KMS-11 (cell line): ENCODE measurements at regions not wholly inside any gene's neighbourhood (a gene's known extent, or its start where the extent isn't known, plus 50 kb on each side); places are given as distances from the start of the nearest gene placed in this dataset.

Experiments used
- H2AFZ ChIP-seq: fragments of 200-600 bp; sonication (generic); 2 replicates; pipeline ENCODE4 v1.6.1; 2016; ENCODE audit warnings: antibody characterized with exemption, mixed run types, low read depth
- H3K27ac ChIP-seq: fragments of 200-600 bp; sonication (generic); 2 replicates; pipeline ENCODE4 v1.6.1; 2016; ENCODE audit warnings: mild to moderate bottlenecking, mixed run types
- H3K27me3 ChIP-seq: fragments of 200-600 bp; sonication (generic); 2 replicates; pipeline ENCODE4 v1.6.1; 2017; ENCODE audit warnings: mild to moderate bottlenecking, low read depth, mixed run types, moderate library complexity; ENCODE audit not compliant: insufficient read depth
- H3K36me3 ChIP-seq: fragments of 200-600 bp; sonication (generic); 2 replicates; pipeline ENCODE4 v1.6.1; 2017; ENCODE audit warnings: mild to moderate bottlenecking, mixed run types; ENCODE audit not compliant: insufficient read depth
- H3K4me1 ChIP-seq: fragments of 200-600 bp; sonication (generic); 2 replicates; pipeline ENCODE4 v1.6.1; 2016; ENCODE audit warnings: mild to moderate bottlenecking, low read depth, mixed run types; ENCODE audit not compliant: poor library complexity, severe bottlenecking
- H3K4me2 ChIP-seq: fragments of 200-600 bp; sonication (generic); 2 replicates; pipeline ENCODE4 v1.7.0; 2016; ENCODE audit warnings: mild to moderate bottlenecking, mixed run types
- H3K4me3 ChIP-seq: fragments of 200-600 bp; sonication (generic); IDR thresholded peaks from 2 replicates; pipeline ENCODE4 v1.6.1; 2017; ENCODE audit warnings: low read depth, low read length, mixed read lengths; ENCODE audit not compliant: insufficient read depth
- H3K79me2 ChIP-seq: fragments of 200-600 bp; sonication (generic); 2 replicates; pipeline ENCODE4 v1.6.1; 2016; ENCODE audit warnings: low read depth, mixed run types; ENCODE audit not compliant: insufficient read depth
- H3K9ac ChIP-seq: fragments of 200-600 bp; sonication (generic); 2 replicates; pipeline ENCODE4 v1.6.1; 2016; ENCODE audit warnings: mild to moderate bottlenecking, mixed run types
- H4K20me1 ChIP-seq: fragments of 200-600 bp; sonication (generic); 2 replicates; pipeline ENCODE4 v1.6.1; 2016; ENCODE audit warnings: mild to moderate bottlenecking, mixed run types; ENCODE audit not compliant: insufficient read depth
- TF ChIP-seq, protein P1 (sequence below): fragments of 200-600 bp; sonication (generic); conservative IDR thresholded peaks from 2 replicates; pipeline ENCODE4 v1.6.1; 2017; ENCODE audit warnings: low read depth, mild to moderate bottlenecking, antibody characterized with exemption, low read length, moderate library complexity, mixed read lengths

DNA sequence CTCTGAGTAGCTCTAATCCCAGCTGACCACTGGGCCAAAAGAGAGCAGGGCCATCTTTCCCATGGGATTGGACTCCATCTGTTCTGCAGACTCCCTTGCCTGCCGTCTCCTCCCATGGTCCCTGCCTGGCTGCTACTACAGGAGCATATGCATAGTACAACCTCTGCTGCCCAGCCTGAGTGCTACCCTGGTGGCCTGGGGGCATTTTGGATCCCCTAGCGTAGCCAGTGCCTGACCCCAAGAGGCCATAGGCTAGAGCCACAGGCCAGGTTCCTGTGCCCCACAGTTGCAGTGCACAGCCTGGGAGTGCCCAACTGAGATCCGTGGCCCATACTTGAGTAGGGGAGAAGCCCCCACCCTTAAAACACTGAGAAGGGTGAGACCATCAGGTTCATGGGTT lies 280.3 kb downstream of the CCDC85A start:
- H3K27ac ChIP-seq = no peak overlapping the region
- H3K36me3 ChIP-seq = no peaks in the 10 kb centered on the region
- no peak overlapping the region for H3K4me2 ChIP-seq
- H3K4me1 ChIP-seq = peaks cover 8% of the 10 kb centered on the region
- no peak overlapping the region for H3K9ac ChIP-seq
- no peak overlapping the region for H3K4me3 ChIP-seq
- H3K27me3 ChIP-seq = no peaks in the 10 kb centered on the region
- no peaks in the 10 kb centered on the region for H3K79me2 ChIP-seq
- no peaks in the 10 kb centered on the region for H4K20me1 ChIP-seq
- H2AFZ ChIP-seq = no peak overlapping the region
- TF ChIP-seq, protein P1, sequence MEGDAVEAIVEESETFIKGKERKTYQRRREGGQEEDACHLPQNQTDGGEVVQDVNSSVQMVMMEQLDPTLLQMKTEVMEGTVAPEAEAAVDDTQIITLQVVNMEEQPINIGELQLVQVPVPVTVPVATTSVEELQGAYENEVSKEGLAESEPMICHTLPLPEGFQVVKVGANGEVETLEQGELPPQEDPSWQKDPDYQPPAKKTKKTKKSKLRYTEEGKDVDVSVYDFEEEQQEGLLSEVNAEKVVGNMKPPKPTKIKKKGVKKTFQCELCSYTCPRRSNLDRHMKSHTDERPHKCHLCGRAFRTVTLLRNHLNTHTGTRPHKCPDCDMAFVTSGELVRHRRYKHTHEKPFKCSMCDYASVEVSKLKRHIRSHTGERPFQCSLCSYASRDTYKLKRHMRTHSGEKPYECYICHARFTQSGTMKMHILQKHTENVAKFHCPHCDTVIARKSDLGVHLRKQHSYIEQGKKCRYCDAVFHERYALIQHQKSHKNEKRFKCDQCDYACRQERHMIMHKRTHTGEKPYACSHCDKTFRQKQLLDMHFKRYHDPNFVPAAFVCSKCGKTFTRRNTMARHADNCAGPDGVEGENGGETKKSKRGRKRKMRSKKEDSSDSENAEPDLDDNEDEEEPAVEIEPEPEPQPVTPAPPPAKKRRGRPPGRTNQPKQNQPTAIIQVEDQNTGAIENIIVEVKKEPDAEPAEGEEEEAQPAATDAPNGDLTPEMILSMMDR = no peak

DNA sequence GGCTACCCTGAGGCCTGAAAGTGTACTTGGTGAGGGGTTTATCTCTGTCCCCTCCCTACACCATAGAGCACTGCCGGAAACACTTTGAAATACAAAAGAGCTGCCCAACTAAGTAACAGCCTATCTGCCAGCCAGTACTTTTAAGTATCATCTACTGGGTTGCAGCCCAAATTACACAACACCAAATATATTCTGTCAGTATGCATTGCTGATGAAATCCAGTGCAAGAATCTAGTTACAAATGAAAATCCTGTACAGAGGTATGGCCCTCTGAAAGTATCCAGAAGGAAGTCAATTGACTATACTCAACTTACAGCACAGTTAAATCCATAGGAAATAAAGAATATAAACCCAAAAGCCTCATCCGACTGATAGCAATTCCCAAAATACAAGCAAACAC lies 280.8 kb downstream of the CCDC85A start:
- no peak overlapping the region for H2AFZ ChIP-seq
- no peak overlapping the region for H3K27ac ChIP-seq

DNA sequence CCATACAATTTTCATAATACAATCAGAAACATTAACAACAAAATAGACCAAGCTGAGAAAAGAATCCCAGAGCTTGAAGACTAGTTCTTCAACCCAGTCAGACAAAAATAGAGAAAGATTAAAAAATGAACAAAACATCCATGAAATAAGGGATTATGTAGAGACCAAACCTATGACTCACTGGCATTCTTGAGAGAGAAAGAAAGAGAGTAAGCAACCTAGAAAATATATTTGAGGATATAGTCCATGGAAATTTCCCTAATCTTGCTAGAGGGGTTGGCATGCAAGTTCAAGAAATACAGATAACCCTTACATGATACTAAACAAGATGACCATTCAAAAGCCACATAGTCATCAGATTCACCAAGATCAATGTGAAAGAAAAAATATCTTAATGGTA lies 281.7 kb downstream of the CCDC85A start:
- H2AFZ ChIP-seq = no peak overlapping the region

More for the DNA sequence above, 280.8 kb downstream of the CCDC85A start:
- Histone ChIP-seq H3K36me3 (no peaks in the 10 kb centered on the region), H3K79me2 (no peaks in the 10 kb centered on the region), H3K4me2 (no peak overlapping the region), H3K4me1 (peaks cover 8% of the 10 kb centered on the region), H3K4me3 (no peak overlapping the region), H3K27me3 (no peaks in the 10 kb centered on the region), H3K9ac (no peak overlapping the region), H4K20me1 (no peaks in the 10 kb centered on the region)
- TF ChIP-seq, protein P1 = no peak

DNA sequence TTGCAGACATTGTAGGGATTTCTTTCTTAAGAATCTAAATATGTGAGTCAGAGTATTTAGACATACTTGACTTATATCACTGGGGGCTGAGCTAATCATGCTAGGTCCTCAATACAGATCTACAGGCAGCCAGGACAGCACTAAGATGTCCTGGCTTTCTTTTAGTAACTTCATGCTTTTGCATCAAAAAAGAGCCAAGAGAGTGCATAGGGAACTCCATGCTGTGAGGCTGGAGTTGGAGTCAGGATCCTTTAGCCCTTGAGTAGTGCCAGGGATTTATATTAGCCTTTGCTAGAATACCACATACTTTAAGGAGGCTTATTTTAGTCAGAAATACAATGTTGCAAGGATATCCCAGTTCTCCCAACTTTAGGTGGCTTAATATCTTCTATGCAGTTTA lies 289.7 kb downstream of the CCDC85A start:
- no peaks in the 10 kb centered on the region for H3K36me3 ChIP-seq
- H3K27me3 ChIP-seq = no peaks in the 10 kb centered on the region
- H3K4me2 ChIP-seq = no peak overlapping the region
- H3K79me2 ChIP-seq = no peaks in the 10 kb centered on the region
- H3K27ac ChIP-seq = no peak overlapping the region
- H3K9ac ChIP-seq = no peak overlapping the region
- no peak overlapping the region for H3K4me3 ChIP-seq
- no peaks in the 10 kb centered on the region for H3K4me1 ChIP-seq
- no peaks in the 10 kb centered on the region for H4K20me1 ChIP-seq
- TF ChIP-seq, protein P1 = no peak
- no peak overlapping the region for H2AFZ ChIP-seq

More for the DNA sequence above, 281.7 kb downstream of the CCDC85A start:
- Histone ChIP-seq H3K27ac (no peak overlapping the region), H3K4me3 (no peak overlapping the region), H3K27me3 (no peaks in the 10 kb centered on the region), H3K4me1 (peaks cover 8% of the 10 kb centered on the region), H3K9ac (no peak overlapping the region), H3K79me2 (no peaks in the 10 kb centered on the region), H3K4me2 (no peak overlapping the region), H3K36me3 (no peaks in the 10 kb centered on the region), H4K20me1 (no peaks in the 10 kb centered on the region)
- TF ChIP-seq, protein P1 = no peak
